ENCODE measurements at regions not wholly inside any gene's neighbourhood (a gene's known extent, or its start where the extent isn't known, plus 50 kb on each side); places are given as distances from the start of the nearest gene placed in this dataset.

DNA sequence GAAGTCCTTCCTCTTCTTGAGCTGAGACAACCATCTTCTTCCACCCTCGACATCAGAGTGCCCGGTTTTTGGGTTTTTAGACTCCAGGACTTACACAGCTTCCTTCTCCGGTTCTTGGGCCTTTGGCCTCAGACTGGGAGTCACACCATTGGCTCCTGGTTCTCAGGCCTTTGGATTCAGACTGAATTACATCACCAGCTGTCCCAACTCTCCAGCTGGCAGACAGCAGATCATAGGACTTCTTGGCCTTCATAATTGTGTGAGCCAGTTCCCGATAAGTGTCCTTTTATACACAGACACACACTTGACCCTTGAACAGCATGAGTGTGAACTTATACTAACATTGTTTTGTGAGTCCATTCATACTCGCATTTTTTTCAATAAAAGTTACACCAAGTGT lies 166.0 kb upstream of the UBL3 start:
- in situ Hi-C loops (cut with HindIII; ENCODE audit: low pct_ligation_motif_present, low sequenced_read_pairs) = no loop called here
- Histone ChIP-seq H3K4me3 (ENCODE audit: low read depth, low read length) (no peak overlapping the region), H3K36me3 (replicated peaks) (no peaks in the 10 kb centered on the region), H3K27me3 (replicated peaks) (no peaks in the 10 kb centered on the region), H3K27ac (no peak overlapping the region)
- TF ChIP-seq, protein P1, sequence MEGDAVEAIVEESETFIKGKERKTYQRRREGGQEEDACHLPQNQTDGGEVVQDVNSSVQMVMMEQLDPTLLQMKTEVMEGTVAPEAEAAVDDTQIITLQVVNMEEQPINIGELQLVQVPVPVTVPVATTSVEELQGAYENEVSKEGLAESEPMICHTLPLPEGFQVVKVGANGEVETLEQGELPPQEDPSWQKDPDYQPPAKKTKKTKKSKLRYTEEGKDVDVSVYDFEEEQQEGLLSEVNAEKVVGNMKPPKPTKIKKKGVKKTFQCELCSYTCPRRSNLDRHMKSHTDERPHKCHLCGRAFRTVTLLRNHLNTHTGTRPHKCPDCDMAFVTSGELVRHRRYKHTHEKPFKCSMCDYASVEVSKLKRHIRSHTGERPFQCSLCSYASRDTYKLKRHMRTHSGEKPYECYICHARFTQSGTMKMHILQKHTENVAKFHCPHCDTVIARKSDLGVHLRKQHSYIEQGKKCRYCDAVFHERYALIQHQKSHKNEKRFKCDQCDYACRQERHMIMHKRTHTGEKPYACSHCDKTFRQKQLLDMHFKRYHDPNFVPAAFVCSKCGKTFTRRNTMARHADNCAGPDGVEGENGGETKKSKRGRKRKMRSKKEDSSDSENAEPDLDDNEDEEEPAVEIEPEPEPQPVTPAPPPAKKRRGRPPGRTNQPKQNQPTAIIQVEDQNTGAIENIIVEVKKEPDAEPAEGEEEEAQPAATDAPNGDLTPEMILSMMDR (IDR thresholded peaks at IDR 0.05; ENCODE audit: low read depth, low read length, missing control alignments) = no peak
- no peak for DNase-seq

DNA sequence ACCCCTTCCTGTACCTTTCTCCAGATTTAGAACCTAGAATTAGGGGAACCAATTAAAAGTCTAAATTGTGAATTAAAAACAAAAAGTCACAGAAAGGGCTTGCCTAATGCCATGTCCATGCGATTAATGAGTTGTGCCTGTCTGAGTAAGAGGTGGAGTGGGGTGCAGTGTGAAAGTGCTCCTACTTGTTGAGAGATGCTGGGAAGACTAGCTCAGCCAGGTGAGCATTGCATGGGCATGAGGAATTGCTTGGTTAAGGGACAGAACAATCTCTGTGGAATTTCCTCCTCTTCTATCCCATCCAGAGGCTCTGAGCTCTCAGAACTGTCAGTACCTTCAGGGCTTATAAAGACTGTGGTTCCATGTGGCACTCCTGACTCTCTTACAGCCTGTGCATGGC lies 159.0 kb upstream of the UBL3 start:
- in situ Hi-C loops (cut with HindIII; ENCODE audit: low pct_ligation_motif_present, low sequenced_read_pairs) = no loop called here
- Histone ChIP-seq H3K27ac (no peak overlapping the region), H3K36me3 (replicated peaks) (no peaks in the 10 kb centered on the region), H3K4me3 (ENCODE audit: low read depth, low read length) (no peak overlapping the region), H3K27me3 (replicated peaks) (peaks cover 4% of the 10 kb centered on the region)
- no peak for DNase-seq
- TF ChIP-seq, protein P1 (IDR thresholded peaks at IDR 0.05; ENCODE audit: low read depth, low read length, missing control alignments) = no peak

DNA sequence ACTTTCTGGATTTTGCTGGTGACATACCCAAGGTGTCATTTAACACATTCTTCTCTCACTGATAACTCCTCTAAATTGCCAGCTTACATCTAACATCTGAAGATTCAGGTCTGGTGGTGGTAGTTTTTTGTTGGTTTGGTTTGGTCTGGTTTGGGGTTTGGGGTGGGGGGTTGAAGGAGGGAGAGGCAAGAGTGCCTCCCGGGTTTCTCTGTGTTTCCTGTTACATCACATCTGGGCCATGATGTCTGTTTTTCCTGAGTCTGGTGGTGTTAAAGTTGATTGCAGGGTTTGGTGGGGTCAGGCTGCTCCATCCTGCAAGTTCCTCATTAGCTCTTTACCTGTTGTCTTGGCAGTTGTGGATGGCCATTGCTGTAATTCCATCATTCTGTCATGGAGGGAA lies 155.8 kb upstream of the UBL3 start:
- H3K4me3 ChIP-seq (ENCODE audit: low read depth, low read length) = no peak overlapping the region
- no peak for DNase-seq
- H3K36me3 ChIP-seq (replicated peaks) = no peaks in the 10 kb centered on the region
- in situ Hi-C loops (cut with HindIII; ENCODE audit: low pct_ligation_motif_present, low sequenced_read_pairs) = no loop called here
- peaks cover 4% of the 10 kb centered on the region for H3K27me3 ChIP-seq (replicated peaks)
- no peak overlapping the region for H3K27ac ChIP-seq
- TF ChIP-seq, protein P1 (IDR thresholded peaks at IDR 0.05; ENCODE audit: low read depth, low read length, missing control alignments) = no peak

DNA sequence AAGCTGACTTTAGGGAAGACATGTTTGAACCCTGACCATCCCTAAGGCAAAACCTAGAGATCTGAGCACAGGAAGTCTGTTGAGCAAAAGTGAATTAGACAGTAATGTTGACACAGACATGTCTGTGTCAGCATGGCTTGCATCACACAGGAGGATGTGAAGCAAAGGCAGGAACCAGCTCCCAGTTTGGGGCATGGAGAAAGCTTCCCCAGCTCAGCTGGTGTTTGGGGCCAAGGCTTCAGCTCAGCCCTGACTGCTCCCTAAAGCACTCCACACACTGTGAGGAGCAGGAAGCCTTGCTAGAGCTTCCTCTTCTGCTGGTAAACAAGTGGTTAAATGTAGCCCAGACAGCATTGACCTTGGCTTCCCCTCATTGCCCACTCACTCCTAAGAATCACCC lies 153.8 kb upstream of the UBL3 start:
- Histone ChIP-seq H3K4me3 (ENCODE audit: low read depth, low read length) (no peak overlapping the region), H3K27me3 (replicated peaks) (peaks cover 4% of the 10 kb centered on the region), H3K27ac (no peak overlapping the region), H3K36me3 (replicated peaks) (no peaks in the 10 kb centered on the region)
- in situ Hi-C loops (cut with HindIII; ENCODE audit: low pct_ligation_motif_present, low sequenced_read_pairs) = no loop called here
- TF ChIP-seq, protein P1 (IDR thresholded peaks at IDR 0.05; ENCODE audit: low read depth, low read length, missing control alignments) = no peak
- no peak for DNase-seq

DNA sequence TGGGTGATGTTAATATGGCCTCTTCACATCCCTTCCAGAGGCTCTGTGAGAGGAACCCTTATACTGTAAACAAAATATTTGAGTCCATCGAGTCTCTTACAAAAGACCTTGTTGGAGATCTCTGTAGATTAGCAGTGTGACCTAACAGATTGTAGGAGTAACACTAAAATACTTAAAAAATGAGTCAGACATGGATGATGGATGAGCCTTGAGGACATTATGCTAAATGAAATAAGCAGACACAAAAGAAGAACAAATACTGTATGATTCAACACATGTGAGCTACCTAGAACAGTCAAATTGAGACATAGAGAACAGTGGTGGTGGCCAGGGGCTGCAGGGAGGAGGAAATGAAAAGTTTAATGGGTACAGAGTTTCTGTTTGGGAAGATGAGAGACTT lies 152.2 kb upstream of the UBL3 start:
- TF ChIP-seq, protein P1 (IDR thresholded peaks at IDR 0.05; ENCODE audit: low read depth, low read length, missing control alignments) = no peak
- Histone ChIP-seq H3K36me3 (replicated peaks) (no peaks in the 10 kb centered on the region), H3K27me3 (replicated peaks) (peaks cover 4% of the 10 kb centered on the region), H3K4me3 (ENCODE audit: low read depth, low read length) (no peak overlapping the region), H3K27ac (no peak overlapping the region)
- in situ Hi-C loops (cut with HindIII; ENCODE audit: low pct_ligation_motif_present, low sequenced_read_pairs) = no loop called here
- DNase-seq = peak; percentile 12

DNA sequence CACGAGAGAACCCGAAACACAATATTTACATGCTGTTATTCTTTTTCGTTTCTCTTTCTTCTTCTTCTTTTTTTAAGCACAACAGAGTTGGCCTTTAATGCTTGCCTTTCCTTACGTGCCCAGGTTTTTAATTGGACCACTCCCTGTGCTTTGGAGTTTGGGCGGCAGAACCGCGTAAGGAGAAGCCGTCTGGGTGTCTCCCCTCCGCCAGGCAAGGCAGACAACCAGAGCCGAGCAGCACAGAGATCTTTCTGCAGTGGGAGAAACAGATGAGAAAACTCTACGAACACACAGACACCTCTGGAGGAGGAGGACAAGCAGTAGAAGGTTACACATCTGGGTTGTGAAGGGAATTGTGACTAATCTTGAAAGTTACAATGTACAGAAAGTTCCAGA lies 150.0 kb upstream of the UBL3 start:
- no peak overlapping the region for H3K4me3 ChIP-seq (ENCODE audit: low read depth, low read length)
- TF ChIP-seq, protein P1 (IDR thresholded peaks at IDR 0.05; ENCODE audit: low read depth, low read length, missing control alignments) = no peak
- DNase-seq = no peak
- no peak overlapping the region for H3K27ac ChIP-seq
- in situ Hi-C loops (cut with HindIII; ENCODE audit: low pct_ligation_motif_present, low sequenced_read_pairs) = no loop called here
- peaks cover 4% of the 10 kb centered on the region for H3K27me3 ChIP-seq (replicated peaks)
- H3K36me3 ChIP-seq (replicated peaks) = no peaks in the 10 kb centered on the region
